Glutamatergic neuron (in vitro differentiated cells): ENCODE measurements at regions not wholly inside any gene's neighbourhood (a gene's known extent, or its start where the extent isn't known, plus 50 kb on each side); places are given as distances from the start of the nearest gene placed in this dataset.

Source experiments
- DNase-seq: peaks from one replicate; pipeline ENCODE4 v3.0.0; 2022
- H3K27ac Mint-ChIP-seq: one replicate; pipeline ENCODE4 v1.8.0; 2020; ENCODE audit warnings: mild to moderate bottlenecking, mixed read lengths, inconsistent platforms; ENCODE audit not compliant: unreplicated experiment
- H3K27me3 Mint-ChIP-seq: one replicate; pipeline ENCODE4 v1.8.0; 2020; ENCODE audit warnings: mild to moderate bottlenecking, moderate library complexity, mixed read lengths, inconsistent platforms; ENCODE audit not compliant: unreplicated experiment
- H3K36me3 Mint-ChIP-seq: one replicate; pipeline ENCODE4 v1.8.0; 2020; ENCODE audit warnings: mild to moderate bottlenecking, mixed read lengths, inconsistent platforms; ENCODE audit not compliant: unreplicated experiment
- H3K4me1 Mint-ChIP-seq: one replicate; pipeline ENCODE4 v1.8.0; 2020; ENCODE audit warnings: mild to moderate bottlenecking, low read depth, mixed read lengths, inconsistent platforms; ENCODE audit not compliant: unreplicated experiment
- H3K4me3 Mint-ChIP-seq: one replicate; pipeline ENCODE4 v1.8.0; 2020; ENCODE audit warnings: mild to moderate bottlenecking, mixed read lengths, inconsistent platforms; ENCODE audit not compliant: unreplicated experiment
- H3K9me3 Mint-ChIP-seq: one replicate; pipeline ENCODE4 v1.8.0; 2020; ENCODE audit warnings: mild to moderate bottlenecking, moderate library complexity, mixed read lengths, inconsistent platforms; ENCODE audit not compliant: unreplicated experiment
- TF ChIP-seq, protein P1 (sequence below): fragments of 200-600 bp; sonication (generic); IDR thresholded peaks from one replicate; pipeline ENCODE4 v1.5.0; 2021; ENCODE audit not compliant: partially characterized antibody, unreplicated experiment

GRCh38 chr1:11590395-11590794 is 63.8 kb downstream of the FBXO2 start:
- no peak overlapping the region for H3K4me3 Mint-ChIP-seq
- no peaks in the 10 kb centered on the region for H3K36me3 Mint-ChIP-seq
- TF ChIP-seq, protein P1, sequence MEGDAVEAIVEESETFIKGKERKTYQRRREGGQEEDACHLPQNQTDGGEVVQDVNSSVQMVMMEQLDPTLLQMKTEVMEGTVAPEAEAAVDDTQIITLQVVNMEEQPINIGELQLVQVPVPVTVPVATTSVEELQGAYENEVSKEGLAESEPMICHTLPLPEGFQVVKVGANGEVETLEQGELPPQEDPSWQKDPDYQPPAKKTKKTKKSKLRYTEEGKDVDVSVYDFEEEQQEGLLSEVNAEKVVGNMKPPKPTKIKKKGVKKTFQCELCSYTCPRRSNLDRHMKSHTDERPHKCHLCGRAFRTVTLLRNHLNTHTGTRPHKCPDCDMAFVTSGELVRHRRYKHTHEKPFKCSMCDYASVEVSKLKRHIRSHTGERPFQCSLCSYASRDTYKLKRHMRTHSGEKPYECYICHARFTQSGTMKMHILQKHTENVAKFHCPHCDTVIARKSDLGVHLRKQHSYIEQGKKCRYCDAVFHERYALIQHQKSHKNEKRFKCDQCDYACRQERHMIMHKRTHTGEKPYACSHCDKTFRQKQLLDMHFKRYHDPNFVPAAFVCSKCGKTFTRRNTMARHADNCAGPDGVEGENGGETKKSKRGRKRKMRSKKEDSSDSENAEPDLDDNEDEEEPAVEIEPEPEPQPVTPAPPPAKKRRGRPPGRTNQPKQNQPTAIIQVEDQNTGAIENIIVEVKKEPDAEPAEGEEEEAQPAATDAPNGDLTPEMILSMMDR: no peak

More at GRCh38 chr1:11590395-11590794, 63.8 kb downstream of the FBXO2 start:
- no peak for DNase-seq
- H3K9me3 Mint-ChIP-seq: peaks cover 10% of the 10 kb centered on the region
- H3K27me3 Mint-ChIP-seq: peaks cover 2% of the 10 kb centered on the region
- no peak overlapping the region for H3K27ac Mint-ChIP-seq
- H3K4me1 Mint-ChIP-seq: peaks cover 6% of the 10 kb centered on the region
